Mononuclear cell (primary cell): ENCODE measurements at regions not wholly inside any gene's neighbourhood (a gene's known extent, or its start where the extent isn't known, plus 50 kb on each side); places are given as distances from the start of the nearest gene placed in this dataset.

Experiments used
- H3K27me3 ChIP-seq: 2 replicates; pipeline ENCODE4 v1.6.0; 2011; ENCODE audit warnings: low read length, control low read depth; ENCODE audit not compliant: insufficient read depth
- H3K4me1 ChIP-seq: 2 replicates; pipeline ENCODE4 v1.5.1; 2011; ENCODE audit warnings: mild to moderate bottlenecking, low read length, control low read depth; ENCODE audit not compliant: insufficient read depth
- H3K4me3 ChIP-seq: 2 replicates; pipeline ENCODE4 v1.5.1; 2011; ENCODE audit warnings: mild to moderate bottlenecking, low read length, moderate library complexity
- H3K9me3 ChIP-seq: 2 replicates; pipeline ENCODE4 v1.5.1; 2011; ENCODE audit warnings: low read depth, mild to moderate bottlenecking, control low read depth, low read length

DNA sequence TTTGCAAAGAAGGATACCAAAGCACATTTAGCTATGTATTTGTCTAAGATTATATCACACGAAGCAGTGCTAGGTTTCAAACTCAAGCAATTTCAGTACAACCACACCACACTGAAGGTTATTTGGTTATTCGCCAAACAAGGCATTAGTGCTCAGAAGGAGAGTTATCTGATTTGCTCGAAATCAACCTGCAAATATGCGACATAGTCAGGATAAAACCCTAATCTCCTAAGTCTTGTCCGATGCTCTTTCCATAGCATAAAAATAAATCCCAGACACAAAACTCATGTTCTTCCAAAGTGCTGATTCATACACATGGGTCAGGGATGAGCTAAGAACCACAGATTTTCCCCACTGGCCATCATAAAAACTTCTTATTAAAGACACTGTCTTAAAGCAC lies 1288.0 kb upstream of the SORCS1 start:
- H3K4me3 ChIP-seq, result no peak overlapping the region
- no peaks in the 10 kb centered on the region for H3K4me1 ChIP-seq
- no peaks in the 10 kb centered on the region for H3K27me3 ChIP-seq
- no peaks in the 10 kb centered on the region for H3K9me3 ChIP-seq

- Histone ChIP-seq H3K27me3 (no peaks in the 10 kb centered on the region), H3K9me3 (no peaks in the 10 kb centered on the region), H3K4me1 (no peaks in the 10 kb centered on the region), H3K4me3 (no peak overlapping the region)
These were observed 1285.8 kb upstream of the SORCS1 start for GRCh38 chr10:108450280-108450679.

GRCh38 chr10:108445746-108446145 lies 1281.2 kb upstream of the SORCS1 start:
- no peaks in the 10 kb centered on the region for H3K4me1 ChIP-seq
- H3K4me3 ChIP-seq, result no peak overlapping the region
- no peaks in the 10 kb centered on the region for H3K27me3 ChIP-seq
- H3K9me3 ChIP-seq, result no peaks in the 10 kb centered on the region

- no peaks in the 10 kb centered on the region for H3K9me3 ChIP-seq
- H3K27me3 ChIP-seq, result no peaks in the 10 kb centered on the region
- no peaks in the 10 kb centered on the region for H3K4me1 ChIP-seq
These were observed 1279.1 kb upstream of the SORCS1 start for GRCh38 chr10:108443636-108444035.

DNA sequence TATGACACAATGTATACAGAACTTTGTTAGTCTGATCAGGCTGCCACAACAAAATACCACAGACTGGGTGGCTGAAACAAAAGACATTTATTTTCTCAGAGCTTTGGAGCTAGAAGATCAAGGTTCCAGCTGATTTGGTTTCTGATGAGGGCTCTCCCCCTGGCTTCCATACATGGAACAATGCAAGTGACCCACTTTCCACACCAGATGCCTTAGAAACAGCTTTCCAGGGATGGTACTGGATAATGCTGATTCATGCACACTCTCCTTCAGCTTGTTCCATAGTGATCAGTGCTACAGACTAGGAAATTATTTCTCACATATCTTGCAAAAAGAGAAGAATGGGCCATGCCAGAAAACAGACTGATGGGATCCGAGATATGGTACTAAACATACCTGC lies 1274.9 kb upstream of the SORCS1 start:
- Histone ChIP-seq H3K9me3 (no peaks in the 10 kb centered on the region), H3K4me1 (no peaks in the 10 kb centered on the region), H3K4me3 (no peak overlapping the region), H3K27me3 (no peaks in the 10 kb centered on the region)

More at GRCh38 chr10:108443636-108444035, 1279.1 kb upstream of the SORCS1 start:
- H3K4me3 ChIP-seq, result no peak overlapping the region

DNA sequence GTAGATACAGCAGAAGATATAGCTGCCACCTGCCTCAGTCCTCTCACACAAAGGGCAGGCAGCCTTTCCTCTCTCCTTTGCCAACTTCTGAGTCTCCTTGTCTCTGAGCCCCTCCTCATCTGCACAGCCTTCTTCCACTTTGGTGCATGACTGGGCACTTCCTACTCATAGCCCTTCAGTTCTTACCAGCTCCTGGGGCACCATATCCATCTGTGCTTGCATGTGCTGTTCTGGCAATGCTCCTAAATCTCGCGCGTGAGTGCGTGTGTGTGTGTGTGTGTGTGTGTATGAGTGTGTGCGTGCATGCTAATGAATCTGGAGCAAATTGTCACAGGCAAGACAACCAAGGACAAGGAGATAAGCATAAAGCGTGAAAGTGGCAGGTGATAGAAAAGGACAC lies 1271.6 kb upstream of the SORCS1 start:
- H3K4me3 ChIP-seq, result no peak overlapping the region

GRCh38 chr10:108434559-108435252 lies 1270.2 kb upstream of the SORCS1 start:
- no peaks in the 10 kb centered on the region for H3K27me3 ChIP-seq
- H3K4me3 ChIP-seq, result no peak overlapping the region
- no peaks in the 10 kb centered on the region for H3K4me1 ChIP-seq
- no peaks in the 10 kb centered on the region for H3K9me3 ChIP-seq

More for the DNA sequence above, 1271.6 kb upstream of the SORCS1 start:
- Histone ChIP-seq H3K9me3 (no peaks in the 10 kb centered on the region), H3K27me3 (no peaks in the 10 kb centered on the region), H3K4me1 (no peaks in the 10 kb centered on the region)

GRCh38 chr10:108427146-108427545 lies 1262.6 kb upstream of the SORCS1 start:
- Histone ChIP-seq H3K4me1 (no peaks in the 10 kb centered on the region), H3K4me3 (no peak overlapping the region), H3K27me3 (no peaks in the 10 kb centered on the region)

DNA sequence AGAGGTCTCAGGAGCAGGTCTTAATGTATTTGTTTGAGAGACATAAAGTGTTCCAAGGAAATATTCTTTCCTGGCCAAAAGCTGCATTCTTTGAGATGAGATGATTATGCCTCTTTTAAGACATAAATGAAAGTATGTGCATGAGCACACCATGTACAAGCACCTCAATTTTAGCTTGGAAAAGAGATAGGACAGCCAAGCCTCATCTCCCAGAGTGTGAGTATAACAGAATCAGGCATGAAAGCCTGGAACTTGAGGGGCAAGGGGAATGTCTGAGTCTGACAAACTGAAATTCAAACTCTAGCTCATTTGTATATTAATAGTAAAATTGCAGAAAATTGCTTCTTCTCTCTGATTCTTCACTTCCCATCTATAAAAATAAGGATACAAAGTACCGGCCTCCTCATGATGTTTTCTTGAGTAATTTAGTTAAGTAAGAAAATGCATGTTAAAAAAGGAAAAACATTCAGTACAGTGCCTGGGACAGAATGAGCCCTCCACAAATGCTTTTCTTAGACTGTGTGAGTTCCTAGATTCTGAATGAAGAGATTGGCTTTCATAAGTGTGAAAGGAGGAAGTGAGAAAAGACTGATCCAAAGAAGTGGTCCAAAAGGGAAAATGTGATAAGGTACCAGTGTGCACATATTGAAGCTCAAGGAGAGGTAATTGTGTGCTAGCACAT lies 1260.9 kb upstream of the SORCS1 start:
- no peaks in the 10 kb centered on the region for H3K27me3 ChIP-seq
- no peaks in the 10 kb centered on the region for H3K4me1 ChIP-seq
- no peaks in the 10 kb centered on the region for H3K9me3 ChIP-seq
- H3K4me3 ChIP-seq, result no peak overlapping the region

More at GRCh38 chr10:108427146-108427545, 1262.6 kb upstream of the SORCS1 start:
- H3K9me3 ChIP-seq, result no peaks in the 10 kb centered on the region

- Histone ChIP-seq H3K9me3 (no peaks in the 10 kb centered on the region), H3K27me3 (no peaks in the 10 kb centered on the region), H3K4me1 (no peaks in the 10 kb centered on the region), H3K4me3 (no peak overlapping the region)
These were observed 1260.2 kb upstream of the SORCS1 start for GRCh38 chr10:108424656-108425055.

DNA sequence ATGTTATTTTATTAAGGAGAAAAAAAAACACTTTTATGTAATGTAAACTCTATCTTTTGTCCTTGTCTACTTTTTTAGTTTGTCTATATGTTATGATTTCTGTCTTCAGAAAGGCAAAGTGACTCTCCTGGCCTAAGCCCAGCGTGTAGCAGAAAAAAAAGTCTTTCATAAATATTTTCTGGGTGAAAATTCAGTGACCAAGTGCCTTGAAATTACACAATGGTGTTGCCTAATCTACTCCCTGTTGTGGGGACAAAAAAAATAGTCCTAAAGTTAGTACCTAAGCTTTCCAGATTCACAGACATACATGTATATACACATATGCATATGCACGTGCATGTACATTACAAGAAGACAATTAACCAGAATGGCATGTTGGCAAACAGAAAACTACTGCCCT lies 1257.8 kb upstream of the SORCS1 start:
- Histone ChIP-seq H3K9me3 (no peaks in the 10 kb centered on the region), H3K4me1 (no peaks in the 10 kb centered on the region), H3K27me3 (no peaks in the 10 kb centered on the region), H3K4me3 (no peak overlapping the region)

GRCh38 chr10:108421266-108421665 lies 1256.8 kb upstream of the SORCS1 start:
- H3K4me1 ChIP-seq, result no peaks in the 10 kb centered on the region

DNA sequence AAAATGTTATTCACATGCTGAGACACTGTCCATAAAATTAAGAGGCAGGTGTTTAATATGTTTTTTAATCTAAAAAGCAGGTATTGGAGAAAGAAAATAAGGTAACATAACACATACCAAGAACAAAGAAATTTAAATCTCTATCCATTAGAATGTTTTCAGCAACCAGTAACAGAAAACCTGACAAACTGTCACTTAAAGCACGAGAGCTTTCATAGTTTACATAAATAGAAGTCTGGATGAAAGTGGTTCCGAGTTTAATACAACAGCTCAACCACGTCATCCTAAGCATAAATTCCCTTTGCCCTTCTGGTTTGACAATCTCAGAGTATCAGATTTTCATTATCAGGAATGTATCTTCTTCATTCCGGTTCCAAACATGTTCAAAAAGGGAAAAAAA lies 1249.4 kb upstream of the SORCS1 start:
- Histone ChIP-seq H3K27me3 (no peaks in the 10 kb centered on the region), H3K4me3 (no peak overlapping the region), H3K4me1 (no peaks in the 10 kb centered on the region), H3K9me3 (no peaks in the 10 kb centered on the region)

More at GRCh38 chr10:108421266-108421665, 1256.8 kb upstream of the SORCS1 start:
- Histone ChIP-seq H3K9me3 (no peaks in the 10 kb centered on the region), H3K27me3 (no peaks in the 10 kb centered on the region), H3K4me3 (no peak overlapping the region)

GRCh38 chr10:108412323-108412722 lies 1247.8 kb upstream of the SORCS1 start:
- Histone ChIP-seq H3K4me1 (no peaks in the 10 kb centered on the region), H3K4me3 (no peak overlapping the region), H3K27me3 (no peaks in the 10 kb centered on the region), H3K9me3 (no peaks in the 10 kb centered on the region)

DNA sequence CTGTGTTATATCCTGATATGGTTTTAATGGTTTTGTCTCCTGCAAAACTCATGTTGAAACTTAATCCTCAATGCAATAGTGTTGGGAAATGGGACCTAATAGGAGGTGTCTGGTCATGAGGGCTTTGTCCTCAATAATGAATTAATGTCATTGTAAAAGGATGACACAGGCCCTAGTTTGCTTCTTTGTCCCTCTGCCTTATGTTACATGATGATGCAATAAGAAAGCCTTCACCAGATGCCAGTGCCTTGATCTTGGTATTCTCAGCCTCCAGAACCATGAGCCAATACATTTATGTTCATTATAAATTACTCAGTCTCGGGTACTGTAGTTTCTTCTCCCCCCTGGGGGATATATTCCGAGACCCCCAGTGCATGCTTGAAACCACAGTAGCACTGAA lies 1247.4 kb upstream of the SORCS1 start:
- no peaks in the 10 kb centered on the region for H3K4me1 ChIP-seq
- no peaks in the 10 kb centered on the region for H3K27me3 ChIP-seq
- no peaks in the 10 kb centered on the region for H3K9me3 ChIP-seq
- no peak overlapping the region for H3K4me3 ChIP-seq

- no peaks in the 10 kb centered on the region for H3K4me1 ChIP-seq
- H3K4me3 ChIP-seq, result no peak overlapping the region
- H3K27me3 ChIP-seq, result no peaks in the 10 kb centered on the region
These were observed 1246.7 kb upstream of the SORCS1 start for GRCh38 chr10:108411206-108411605.

More at GRCh38 chr10:108411206-108411605, 1246.7 kb upstream of the SORCS1 start:
- H3K9me3 ChIP-seq, result no peaks in the 10 kb centered on the region
